GM23338 (cell line): ENCODE measurements at regions not wholly inside any gene's neighbourhood (a gene's known extent, or its start where the extent isn't known, plus 50 kb on each side); places are given as distances from the start of the nearest gene placed in this dataset.

Experiments
- ATAC-seq: fragments of 200-7000 bp; cut with Tn5 transposase; 3 replicates; pipeline ENCODE4 v1.9.1; 2020
- DNase-seq: peaks from one replicate; pipeline ENCODE4 v3.0.0-alpha.2; 2015; ENCODE audit warnings: low spot score
- H2AFZ ChIP-seq: fragments of 200-600 bp; sonication (generic); 2 replicates; pipeline ENCODE4 v1.8.0; 2016; ENCODE audit warnings: antibody characterized with exemption, mild to moderate bottlenecking, moderate library complexity
- H3F3A ChIP-seq: fragments of 200-600 bp; sonication (generic); replicated peaks from 2 replicates; pipeline ENCODE4 v1.8.0; 2017; ENCODE audit warnings: antibody characterized with exemption, mixed run types, low read depth
- H3K27ac ChIP-seq: fragments of 200-600 bp; sonication (generic); 2 replicates; pipeline ENCODE4 v1.6.1; 2016; ENCODE audit warnings: low read depth
- H3K27me3 ChIP-seq: fragments of 200-600 bp; sonication (generic); 2 replicates; pipeline ENCODE4 v1.8.0; 2016; ENCODE audit warnings: mild to moderate bottlenecking, mixed run types, moderate library complexity; ENCODE audit not compliant: insufficient read depth
- H3K36me3 ChIP-seq: fragments of 200-600 bp; sonication (generic); 2 replicates; pipeline ENCODE4 v1.8.0; 2016; ENCODE audit warnings: mild to moderate bottlenecking; ENCODE audit not compliant: insufficient read depth
- H3K4me1 ChIP-seq: fragments of 200-600 bp; sonication (generic); 2 replicates; pipeline ENCODE4 v1.8.0; 2016; ENCODE audit warnings: mild to moderate bottlenecking, moderate library complexity; ENCODE audit not compliant: insufficient read depth
- H3K4me2 ChIP-seq: fragments of 200-600 bp; sonication (generic); 2 replicates; pipeline ENCODE4 v1.7.1; 2017; ENCODE audit warnings: mixed run types
- H3K4me3 ChIP-seq: fragments of 200-600 bp; sonication (generic); 2 replicates; pipeline ENCODE4 v1.6.1; 2016; ENCODE audit warnings: mixed run types
- H3K79me2 ChIP-seq: fragments of 200-600 bp; sonication (generic); replicated peaks from 2 replicates; pipeline ENCODE4 v1.8.0; 2017; ENCODE audit warnings: mild to moderate bottlenecking; ENCODE audit not compliant: insufficient read depth
- H3K9me2 ChIP-seq: fragments of 200-600 bp; sonication (generic); 2 replicates; pipeline ENCODE4 v1.8.0; 2017; ENCODE audit not compliant: insufficient read depth
- H4K20me1 ChIP-seq: fragments of 200-600 bp; sonication (generic); replicated peaks from 2 replicates; pipeline ENCODE4 v1.8.0; 2017; ENCODE audit warnings: mild to moderate bottlenecking; ENCODE audit not compliant: insufficient read depth
- H3K27ac Mint-ChIP-seq: 2 replicates; pipeline ENCODE4 v1.8.0; 2020; ENCODE audit warnings: inconsistent platforms, mild to moderate bottlenecking, moderate library complexity, mixed read lengths
- H3K27me3 Mint-ChIP-seq: 3 replicates; pipeline ENCODE4 v1.8.0; 2022; ENCODE audit warnings: low read depth, mild to moderate bottlenecking, moderate library complexity, mixed read lengths, inconsistent platforms; ENCODE audit not compliant: insufficient read depth, poor library complexity
- H3K36me3 Mint-ChIP-seq: 3 replicates; pipeline ENCODE4 v1.8.0; 2021; ENCODE audit warnings: low read depth, mild to moderate bottlenecking, inconsistent platforms, moderate library complexity, mixed read lengths
- H3K4me1 Mint-ChIP-seq: 3 replicates; pipeline ENCODE4 v1.8.0; 2020; ENCODE audit warnings: mild to moderate bottlenecking, inconsistent platforms, mixed read lengths
- H3K4me3 Mint-ChIP-seq: 3 replicates; pipeline ENCODE4 v1.8.0; 2021; ENCODE audit warnings: moderate library complexity, mild to moderate bottlenecking, inconsistent platforms, mixed read lengths
- H3K9me3 Mint-ChIP-seq: 3 replicates; pipeline ENCODE4 v1.8.0; 2020; ENCODE audit warnings: moderate library complexity, mild to moderate bottlenecking, inconsistent platforms, mixed read lengths
- CREB1 ChIP-seq: fragments of 250-450 bp; sonication (Bioruptor Pico); IDR thresholded peaks from 2 replicates; pipeline ENCODE4 v1.5.0; 2020; ENCODE audit warnings: low read depth, mild to moderate bottlenecking, moderate library complexity
- EZH2 ChIP-seq: fragments of 200-600 bp; sonication (generic); IDR thresholded peaks from one replicate; pipeline ENCODE4 v1.8.0; 2017; ENCODE audit warnings: antibody characterized with exemption, mild to moderate bottlenecking, low read depth; ENCODE audit not compliant: unreplicated experiment
- EZH2phosphoT487 ChIP-seq: fragments of 200-600 bp; sonication (generic); IDR thresholded peaks from one replicate; pipeline ENCODE4 v1.8.1; 2018; ENCODE audit warnings: antibody characterized with exemption; ENCODE audit not compliant: unreplicated experiment
- JUNB ChIP-seq: IDR thresholded peaks from one replicate; pipeline ENCODE4 v1.6.1; 2016; ENCODE audit warnings: antibody characterized with exemption; ENCODE audit not compliant: unreplicated experiment
- NANOG ChIP-seq: IDR thresholded peaks from 2 replicates; pipeline ENCODE4 v1.6.1; 2016; ENCODE audit warnings: antibody characterized with exemption, borderline replicate concordance
- POLR2AphosphoS5 ChIP-seq: IDR thresholded peaks from 2 replicates; pipeline ENCODE4 v1.6.1; 2016; ENCODE audit warnings: antibody characterized with exemption, low read depth
- REST ChIP-seq: IDR thresholded peaks from one replicate; pipeline ENCODE4 v1.6.1; 2018; ENCODE audit warnings: antibody characterized with exemption; ENCODE audit not compliant: unreplicated experiment
- STAT1 ChIP-seq: IDR thresholded peaks from one replicate; pipeline ENCODE4 v1.6.1; 2016; ENCODE audit warnings: antibody characterized with exemption; ENCODE audit not compliant: unreplicated experiment
- ZNF114 ChIP-seq: fragments of 250-450 bp; sonication (Bioruptor Pico); IDR thresholded peaks from 2 replicates; pipeline ENCODE4 v1.5.0; 2020; ENCODE audit warnings: mild to moderate bottlenecking, moderate library complexity
- ZNF331 ChIP-seq: fragments of 250-450 bp; sonication (Bioruptor Pico); IDR thresholded peaks from 2 replicates; pipeline ENCODE4 v1.5.0; 2020; ENCODE audit warnings: low read depth, mild to moderate bottlenecking, moderate library complexity
- TF ChIP-seq, protein P1 (sequence below), 2 experiments: fragments of 200-600 bp in 1 of 2; sonication (generic) in 1 of 2; conservative IDR thresholded peaks; 2 replicates each; pipeline versions ENCODE4 v1.5.1 to v1.6.1; 2016 to 2017; ENCODE audit warnings: antibody characterized with exemption in 2 of 2, low read depth in 2 of 2, mild to moderate bottlenecking in 2 of 2, moderate library complexity in 1 of 2
- TF ChIP-seq, protein P2 (sequence below): IDR thresholded peaks from 2 replicates; pipeline ENCODE4 v1.6.1; 2016; ENCODE audit warnings: antibody characterized with exemption
- TF ChIP-seq, protein P3 (sequence below): fragments of 250-450 bp; sonication (Bioruptor Pico); IDR thresholded peaks from 2 replicates; pipeline ENCODE4 v1.5.0; 2020; ENCODE audit warnings: mild to moderate bottlenecking, moderate library complexity

DNA sequence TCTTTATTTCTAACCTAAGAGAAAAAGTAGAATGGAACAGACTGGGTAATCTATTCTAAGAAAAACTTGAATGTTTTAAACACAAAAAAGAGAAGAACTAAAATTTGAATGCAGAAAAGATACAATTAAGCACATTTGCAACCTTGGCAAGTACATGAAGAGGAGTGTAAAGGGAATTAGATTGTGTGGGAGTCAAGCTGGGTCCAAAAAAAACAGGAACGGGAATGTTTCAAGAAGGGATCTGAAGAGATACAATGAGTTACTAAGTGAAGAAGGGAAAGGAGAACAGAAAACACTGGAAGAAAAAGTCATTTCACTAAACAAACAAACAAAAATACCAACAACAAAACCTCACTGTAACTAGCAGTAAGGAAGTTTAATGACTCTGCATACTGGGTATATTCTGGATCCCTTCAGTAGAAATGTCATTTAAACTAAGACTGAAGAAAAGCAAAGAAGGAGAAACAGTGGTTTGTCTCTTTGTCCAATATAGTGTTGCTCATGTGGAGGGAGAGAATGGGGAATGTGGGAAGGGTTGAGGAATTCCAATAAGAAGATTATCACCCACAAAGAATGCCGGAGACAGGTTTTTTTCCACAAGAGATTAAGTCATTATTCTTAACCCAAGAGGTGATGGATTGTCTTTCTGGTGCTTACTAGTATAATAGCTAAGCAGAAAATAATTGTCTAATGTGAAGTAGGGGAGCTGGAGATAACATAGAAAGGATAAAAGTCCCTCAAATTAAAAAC is 50.4 kb upstream of the PTPN13 start:
- Histone ChIP-seq H3F3A (no peaks in the 10 kb centered on the region), H3K4me3 (no peak overlapping the region), H3K9me2 (0 out of 2 replicates have a peak, but pooled peaks cover 2% of the 10 kb centered on the region), H4K20me1 (no peaks in the 10 kb centered on the region), H3K4me2 (no peak overlapping the region), H2AFZ (no peak overlapping the region), H3K4me1 (no peaks in the 10 kb centered on the region), H3K27ac (no peak overlapping the region), H3K79me2 (no peaks in the 10 kb centered on the region), H3K27me3 (no peaks in the 10 kb centered on the region), H3K36me3 (no peaks in the 10 kb centered on the region)
- DNase-seq: peak; percentile 6
- Mint-ChIP-seq H3K9me3 (peaks cover 6% of the 10 kb centered on the region), H3K4me3 (no peak overlapping the region), H3K27me3 (peaks cover 1% of the 10 kb centered on the region), H3K36me3 (peaks cover 8% of the 10 kb centered on the region; the same call in 2 of the 3 replicates), H3K4me1 (peaks cover 9% of the 10 kb centered on the region), H3K27ac (0 out of 2 replicates have a peak overlapping the region, but pooled peaks have one; percentile 1)
- no peak for TF ChIP-seq ZNF114
- TF ChIP-seq, protein P1, sequence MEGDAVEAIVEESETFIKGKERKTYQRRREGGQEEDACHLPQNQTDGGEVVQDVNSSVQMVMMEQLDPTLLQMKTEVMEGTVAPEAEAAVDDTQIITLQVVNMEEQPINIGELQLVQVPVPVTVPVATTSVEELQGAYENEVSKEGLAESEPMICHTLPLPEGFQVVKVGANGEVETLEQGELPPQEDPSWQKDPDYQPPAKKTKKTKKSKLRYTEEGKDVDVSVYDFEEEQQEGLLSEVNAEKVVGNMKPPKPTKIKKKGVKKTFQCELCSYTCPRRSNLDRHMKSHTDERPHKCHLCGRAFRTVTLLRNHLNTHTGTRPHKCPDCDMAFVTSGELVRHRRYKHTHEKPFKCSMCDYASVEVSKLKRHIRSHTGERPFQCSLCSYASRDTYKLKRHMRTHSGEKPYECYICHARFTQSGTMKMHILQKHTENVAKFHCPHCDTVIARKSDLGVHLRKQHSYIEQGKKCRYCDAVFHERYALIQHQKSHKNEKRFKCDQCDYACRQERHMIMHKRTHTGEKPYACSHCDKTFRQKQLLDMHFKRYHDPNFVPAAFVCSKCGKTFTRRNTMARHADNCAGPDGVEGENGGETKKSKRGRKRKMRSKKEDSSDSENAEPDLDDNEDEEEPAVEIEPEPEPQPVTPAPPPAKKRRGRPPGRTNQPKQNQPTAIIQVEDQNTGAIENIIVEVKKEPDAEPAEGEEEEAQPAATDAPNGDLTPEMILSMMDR (conservative IDR thresholded peaks at IDR 0.05; ENCODE audit: low read depth in 2 of 2): no peak
- no peak for TF ChIP-seq JUNB
- no peak for TF ChIP-seq CREB1 (CRISPR knock-in tag)
- TF ChIP-seq, protein P2, sequence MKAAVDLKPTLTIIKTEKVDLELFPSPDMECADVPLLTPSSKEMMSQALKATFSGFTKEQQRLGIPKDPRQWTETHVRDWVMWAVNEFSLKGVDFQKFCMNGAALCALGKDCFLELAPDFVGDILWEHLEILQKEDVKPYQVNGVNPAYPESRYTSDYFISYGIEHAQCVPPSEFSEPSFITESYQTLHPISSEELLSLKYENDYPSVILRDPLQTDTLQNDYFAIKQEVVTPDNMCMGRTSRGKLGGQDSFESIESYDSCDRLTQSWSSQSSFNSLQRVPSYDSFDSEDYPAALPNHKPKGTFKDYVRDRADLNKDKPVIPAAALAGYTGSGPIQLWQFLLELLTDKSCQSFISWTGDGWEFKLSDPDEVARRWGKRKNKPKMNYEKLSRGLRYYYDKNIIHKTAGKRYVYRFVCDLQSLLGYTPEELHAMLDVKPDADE: no peak
- no peak for TF ChIP-seq EZH2phosphoT487
- TF ChIP-seq STAT1: no peak
- TF ChIP-seq, protein P3, sequence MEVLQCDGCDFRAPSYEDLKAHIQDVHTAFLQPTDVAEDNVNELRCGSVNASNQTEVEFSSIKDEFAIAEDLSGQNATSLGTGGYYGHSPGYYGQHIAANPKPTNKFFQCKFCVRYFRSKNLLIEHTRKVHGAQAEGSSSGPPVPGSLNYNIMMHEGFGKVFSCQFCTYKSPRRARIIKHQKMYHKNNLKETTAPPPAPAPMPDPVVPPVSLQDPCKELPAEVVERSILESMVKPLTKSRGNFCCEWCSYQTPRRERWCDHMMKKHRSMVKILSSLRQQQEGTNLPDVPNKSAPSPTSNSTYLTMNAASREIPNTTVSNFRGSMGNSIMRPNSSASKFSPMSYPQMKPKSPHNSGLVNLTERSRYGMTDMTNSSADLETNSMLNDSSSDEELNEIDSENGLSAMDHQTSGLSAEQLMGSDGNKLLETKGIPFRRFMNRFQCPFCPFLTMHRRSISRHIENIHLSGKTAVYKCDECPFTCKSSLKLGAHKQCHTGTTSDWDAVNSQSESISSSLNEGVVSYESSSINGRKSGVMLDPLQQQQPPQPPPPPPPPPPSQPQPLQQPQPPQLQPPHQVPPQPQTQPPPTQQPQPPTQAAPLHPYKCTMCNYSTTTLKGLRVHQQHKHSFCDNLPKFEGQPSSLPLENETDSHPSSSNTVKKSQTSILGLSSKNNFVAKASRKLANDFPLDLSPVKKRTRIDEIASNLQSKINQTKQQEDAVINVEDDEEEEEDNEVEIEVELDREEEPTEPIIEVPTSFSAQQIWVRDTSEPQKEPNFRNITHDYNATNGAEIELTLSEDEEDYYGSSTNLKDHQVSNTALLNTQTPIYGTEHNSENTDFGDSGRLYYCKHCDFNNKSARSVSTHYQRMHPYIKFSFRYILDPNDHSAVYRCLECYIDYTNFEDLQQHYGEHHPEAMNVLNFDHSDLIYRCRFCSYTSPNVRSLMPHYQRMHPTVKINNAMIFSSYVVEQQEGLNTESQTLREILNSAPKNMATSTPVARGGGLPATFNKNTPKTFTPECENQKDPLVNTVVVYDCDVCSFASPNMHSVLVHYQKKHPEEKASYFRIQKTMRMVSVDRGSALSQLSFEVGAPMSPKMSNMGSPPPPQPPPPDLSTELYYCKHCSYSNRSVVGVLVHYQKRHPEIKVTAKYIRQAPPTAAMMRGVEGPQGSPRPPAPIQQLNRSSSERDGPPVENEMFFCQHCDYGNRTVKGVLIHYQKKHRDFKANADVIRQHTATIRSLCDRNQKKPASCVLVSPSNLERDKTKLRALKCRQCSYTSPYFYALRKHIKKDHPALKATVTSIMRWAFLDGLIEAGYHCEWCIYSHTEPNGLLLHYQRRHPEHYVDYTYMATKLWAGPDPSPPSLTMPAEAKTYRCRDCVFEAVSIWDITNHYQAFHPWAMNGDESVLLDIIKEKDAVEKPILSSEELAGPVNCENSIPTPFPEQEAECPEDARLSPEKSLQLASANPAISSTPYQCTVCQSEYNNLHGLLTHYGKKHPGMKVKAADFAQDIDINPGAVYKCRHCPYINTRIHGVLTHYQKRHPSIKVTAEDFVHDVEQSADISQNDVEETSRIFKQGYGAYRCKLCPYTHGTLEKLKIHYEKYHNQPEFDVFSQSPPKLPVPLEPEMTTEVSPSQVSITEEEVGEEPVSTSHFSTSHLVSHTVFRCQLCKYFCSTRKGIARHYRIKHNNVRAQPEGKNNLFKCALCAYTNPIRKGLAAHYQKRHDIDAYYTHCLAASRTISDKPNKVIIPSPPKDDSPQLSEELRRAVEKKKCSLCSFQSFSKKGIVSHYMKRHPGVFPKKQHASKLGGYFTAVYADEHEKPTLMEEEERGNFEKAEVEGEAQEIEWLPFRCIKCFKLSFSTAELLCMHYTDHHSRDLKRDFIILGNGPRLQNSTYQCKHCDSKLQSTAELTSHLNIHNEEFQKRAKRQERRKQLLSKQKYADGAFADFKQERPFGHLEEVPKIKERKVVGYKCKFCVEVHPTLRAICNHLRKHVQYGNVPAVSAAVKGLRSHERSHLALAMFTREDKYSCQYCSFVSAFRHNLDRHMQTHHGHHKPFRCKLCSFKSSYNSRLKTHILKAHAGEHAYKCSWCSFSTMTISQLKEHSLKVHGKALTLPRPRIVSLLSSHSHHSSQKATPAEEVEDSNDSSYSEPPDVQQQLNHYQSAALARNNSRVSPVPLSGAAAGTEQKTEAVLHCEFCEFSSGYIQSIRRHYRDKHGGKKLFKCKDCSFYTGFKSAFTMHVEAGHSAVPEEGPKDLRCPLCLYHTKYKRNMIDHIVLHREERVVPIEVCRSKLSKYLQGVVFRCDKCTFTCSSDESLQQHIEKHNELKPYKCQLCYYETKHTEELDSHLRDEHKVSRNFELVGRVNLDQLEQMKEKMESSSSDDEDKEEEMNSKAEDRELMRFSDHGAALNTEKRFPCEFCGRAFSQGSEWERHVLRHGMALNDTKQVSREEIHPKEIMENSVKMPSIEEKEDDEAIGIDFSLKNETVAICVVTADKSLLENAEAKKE (CRISPR knock-in tag): no peak
- no peak for TF ChIP-seq POLR2AphosphoS5
- TF ChIP-seq REST: no peak
- TF ChIP-seq NANOG: no peak
- no peak for TF ChIP-seq ZNF331 (CRISPR knock-in tag)
- no peak for TF ChIP-seq EZH2
- no peak for ATAC-seq
